HFFc6 (cell line): ENCODE measurements at regions not wholly inside any gene's neighbourhood (a gene's known extent, or its start where the extent isn't known, plus 50 kb on each side); places are given as distances from the start of the nearest gene placed in this dataset.

Experiments
- DNase-seq: peaks from one replicate; pipeline ENCODE4 v3.0.0-alpha.2; 2018
- H3K27ac Mint-ChIP-seq: 2 replicates; pipeline ENCODE4 v1.8.0; 2020; ENCODE audit warnings: mild to moderate bottlenecking, mixed read lengths
- H3K27me3 Mint-ChIP-seq: 2 replicates; pipeline ENCODE4 v1.8.0; 2021; ENCODE audit warnings: mild to moderate bottlenecking, moderate library complexity, mixed read lengths; ENCODE audit not compliant: insufficient read depth
- H3K36me3 Mint-ChIP-seq: 2 replicates; pipeline ENCODE4 v1.8.0; 2021; ENCODE audit warnings: low read depth, mixed read lengths
- H3K4me1 Mint-ChIP-seq: 2 replicates; pipeline ENCODE4 v1.8.0; 2020; ENCODE audit warnings: low read depth, mixed read lengths
- H3K4me3 Mint-ChIP-seq: 2 replicates; pipeline ENCODE4 v1.8.0; 2020; ENCODE audit warnings: mild to moderate bottlenecking, moderate library complexity, mixed read lengths
- H3K9me3 Mint-ChIP-seq: 2 replicates; pipeline ENCODE4 v1.8.0; 2020; ENCODE audit warnings: mild to moderate bottlenecking, mixed read lengths
- CTCF ChIP-seq: fragments of 200-600 bp; sonication (generic); IDR thresholded peaks from 2 replicates; pipeline ENCODE4 v1.5.0; 2021; ENCODE audit warnings: antibody characterized with exemption, mild to moderate bottlenecking

- Mint-ChIP-seq H3K9me3 (peaks cover 20% of the 10 kb centered on the region), H3K4me3 (no peak overlapping the region), H3K4me1 (no peaks in the 10 kb centered on the region), H3K36me3 (no peaks in the 10 kb centered on the region), H3K27ac (no peak overlapping the region), H3K27me3 (no peaks in the 10 kb centered on the region)
- DNase-seq, result no peak
- TF ChIP-seq CTCF, result no peak
Observed at GRCh38 chr14:41418851-41419250, 187.8 kb upstream of the LRFN5 start.

- Mint-ChIP-seq H3K4me3 (no peak overlapping the region), H3K27ac (no peak overlapping the region), H3K36me3 (no peaks in the 10 kb centered on the region), H3K9me3 (peaks cover 28% of the 10 kb centered on the region), H3K27me3 (no peaks in the 10 kb centered on the region; the same call in 1 of the 2 replicates), H3K4me1 (no peaks in the 10 kb centered on the region)
- no peak for DNase-seq
- no peak for TF ChIP-seq CTCF
Observed at GRCh38 chr14:41409806-41410205, 196.9 kb upstream of the LRFN5 start.

- H3K27ac Mint-ChIP-seq, result no peak overlapping the region
- H3K27me3 Mint-ChIP-seq, result no peaks in the 10 kb centered on the region; the same call in 1 of the 2 replicates
- TF ChIP-seq CTCF, result no peak
- no peak overlapping the region for H3K4me3 Mint-ChIP-seq
- peaks cover 28% of the 10 kb centered on the region for H3K9me3 Mint-ChIP-seq
- no peak for DNase-seq
- H3K4me1 Mint-ChIP-seq, result no peaks in the 10 kb centered on the region
- no peaks in the 10 kb centered on the region for H3K36me3 Mint-ChIP-seq
Observed at GRCh38 chr14:41404126-41404525, 202.6 kb upstream of the LRFN5 start.

GRCh38 chr14:41403360-41403759 is 203.3 kb upstream of the LRFN5 start:
- H3K36me3 Mint-ChIP-seq, result no peaks in the 10 kb centered on the region
- no peak for DNase-seq
- TF ChIP-seq CTCF, result no peak
- H3K4me3 Mint-ChIP-seq, result no peak overlapping the region
- H3K9me3 Mint-ChIP-seq, result peaks cover 33% of the 10 kb centered on the region
- no peak overlapping the region for H3K27ac Mint-ChIP-seq
- no peaks in the 10 kb centered on the region for H3K4me1 Mint-ChIP-seq
- H3K27me3 Mint-ChIP-seq, result no peaks in the 10 kb centered on the region; the same call in 1 of the 2 replicates

- no peaks in the 10 kb centered on the region for H3K4me1 Mint-ChIP-seq
- DNase-seq, result no peak
- H3K4me3 Mint-ChIP-seq, result no peak overlapping the region
- no peaks in the 10 kb centered on the region for H3K27me3 Mint-ChIP-seq
- no peak overlapping the region for H3K27ac Mint-ChIP-seq
- no peaks in the 10 kb centered on the region for H3K36me3 Mint-ChIP-seq
- peaks cover 19% of the 10 kb centered on the region for H3K9me3 Mint-ChIP-seq
- TF ChIP-seq CTCF, result no peak
Observed at GRCh38 chr14:41397926-41398325, 208.8 kb upstream of the LRFN5 start.

GRCh38 chr14:41393512-41393911 is 213.2 kb upstream of the LRFN5 start:
- Mint-ChIP-seq H3K27me3 (no peaks in the 10 kb centered on the region), H3K27ac (no peak overlapping the region), H3K4me3 (no peak overlapping the region), H3K9me3 (peaks cover 26% of the 10 kb centered on the region), H3K4me1 (no peaks in the 10 kb centered on the region), H3K36me3 (no peaks in the 10 kb centered on the region)
- no peak for TF ChIP-seq CTCF
- DNase-seq, result no peak
